ENCODE measurements at regions not wholly inside any gene's neighbourhood (a gene's known extent, or its start where the extent isn't known, plus 50 kb on each side); places are given as distances from the start of the nearest gene placed in this dataset.
"Not testable (repeated sequence)": the region's sequence is repeated elsewhere in the genome, so short reads cannot be mapped to it uniquely, and the experiment has no call there.

DNA sequence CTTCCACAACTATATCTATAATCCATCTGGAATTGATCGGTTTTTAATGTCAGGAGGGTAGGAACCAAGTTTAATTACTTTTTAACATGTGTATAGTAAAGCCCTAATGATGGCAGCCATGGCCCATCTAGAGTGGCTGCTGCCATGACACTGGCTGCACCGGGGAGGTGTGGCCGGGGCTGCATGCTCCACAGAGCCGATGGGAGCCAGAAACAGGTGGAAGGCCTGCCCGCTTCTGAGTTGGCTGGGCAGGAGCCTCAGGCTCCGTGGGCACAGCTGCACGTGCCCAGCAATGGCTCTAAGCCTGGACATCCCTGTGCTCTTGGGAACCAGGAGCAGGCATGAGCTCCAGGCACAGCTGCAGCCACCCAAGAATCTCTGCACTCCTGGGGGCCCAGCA lies 73.0 kb downstream of the GBP6 start:
- no peak for DNase-seq (ENCODE audit: low read depth in 4 of 4, low spot score in 3 of 4)

DNA sequence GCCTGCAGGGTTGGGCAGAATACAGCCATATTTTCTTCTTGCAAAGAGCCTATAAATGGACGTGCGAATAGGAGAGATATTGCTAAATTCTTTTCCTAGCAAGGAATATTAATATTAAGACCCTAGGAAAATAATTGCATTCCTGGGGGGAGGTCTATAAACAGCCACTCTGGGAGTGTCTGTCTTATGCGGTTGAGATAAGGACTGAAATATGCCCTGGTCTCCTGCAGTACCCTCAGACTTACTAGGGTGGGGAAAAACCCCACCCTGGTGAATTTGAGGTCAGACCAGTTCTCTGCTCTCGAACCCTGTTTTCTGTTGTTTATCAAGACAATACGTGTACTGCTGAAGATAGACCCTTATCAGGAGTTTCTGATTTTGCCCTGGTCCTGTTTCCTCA lies 74.4 kb downstream of the GBP6 start:
- not testable (repeated sequence) for DNase-seq (ENCODE audit: low read depth in 4 of 4, low spot score in 3 of 4)

DNA sequence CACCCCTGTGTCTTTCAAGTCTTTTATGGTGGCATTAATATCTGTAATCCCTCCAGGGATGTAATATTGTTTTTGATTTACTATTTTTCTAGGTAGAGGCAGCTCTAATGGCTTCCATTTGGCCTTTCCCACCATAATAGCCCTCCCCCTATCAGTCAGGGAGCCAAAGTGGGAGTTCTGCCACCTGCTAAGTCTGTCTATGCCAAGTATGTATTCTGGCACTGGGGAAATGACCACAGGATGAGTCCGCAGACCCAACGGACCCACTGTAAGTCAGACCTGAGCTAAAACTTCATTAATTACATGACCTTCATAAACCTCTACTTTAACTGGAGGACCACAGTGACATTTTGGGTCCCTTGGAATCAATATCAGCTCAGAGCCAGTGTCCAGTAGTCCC lies 77.1 kb downstream of the GBP6 start:
- no peak for DNase-seq (ENCODE audit: low read depth in 4 of 4, low spot score in 3 of 4)

DNA sequence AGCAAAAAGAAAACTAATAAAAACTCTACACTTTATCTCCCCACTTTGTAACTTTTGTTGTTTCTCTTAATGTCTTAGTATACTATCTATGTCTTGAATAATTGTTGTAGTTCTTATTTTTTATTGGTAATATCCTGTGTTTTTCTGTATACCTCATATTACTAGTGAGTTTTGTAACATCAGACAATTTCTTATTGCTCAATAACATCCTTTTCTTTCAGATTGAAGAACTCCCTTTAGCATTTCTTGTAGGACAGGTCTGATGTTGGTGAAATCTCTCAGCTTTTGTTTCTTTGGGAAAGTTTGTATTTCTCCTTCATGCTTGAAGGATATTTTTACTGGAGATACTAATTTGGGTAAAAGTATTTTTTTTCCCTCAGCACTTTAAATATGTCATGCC lies 79.8 kb upstream of the LRRC8B start:
- DNase-seq (ENCODE audit: low read depth in 4 of 4, low spot score in 3 of 4), result no peak

DNA sequence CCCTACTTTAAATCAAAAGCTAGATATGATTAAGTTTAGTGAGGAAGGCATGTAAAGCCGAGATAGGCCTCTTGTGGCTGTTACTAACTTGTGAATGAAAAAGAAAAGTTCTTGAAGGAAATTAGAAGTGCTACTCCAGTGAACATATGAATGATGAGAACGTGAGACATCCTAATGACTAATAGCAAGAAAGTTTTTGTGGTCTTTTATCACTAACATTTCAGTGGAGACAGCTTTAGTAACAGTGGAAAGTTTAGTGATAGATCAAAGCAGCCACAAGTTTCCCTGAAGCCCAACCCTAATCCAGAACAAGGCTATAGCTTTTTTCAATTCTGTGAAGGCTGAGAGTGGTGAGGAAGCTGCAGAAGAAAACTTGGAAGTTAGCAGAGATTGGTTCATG lies 73.6 kb upstream of the LRRC8B start:
- no peak for DNase-seq (ENCODE audit: low read depth in 4 of 4, low spot score in 3 of 4)

DNA sequence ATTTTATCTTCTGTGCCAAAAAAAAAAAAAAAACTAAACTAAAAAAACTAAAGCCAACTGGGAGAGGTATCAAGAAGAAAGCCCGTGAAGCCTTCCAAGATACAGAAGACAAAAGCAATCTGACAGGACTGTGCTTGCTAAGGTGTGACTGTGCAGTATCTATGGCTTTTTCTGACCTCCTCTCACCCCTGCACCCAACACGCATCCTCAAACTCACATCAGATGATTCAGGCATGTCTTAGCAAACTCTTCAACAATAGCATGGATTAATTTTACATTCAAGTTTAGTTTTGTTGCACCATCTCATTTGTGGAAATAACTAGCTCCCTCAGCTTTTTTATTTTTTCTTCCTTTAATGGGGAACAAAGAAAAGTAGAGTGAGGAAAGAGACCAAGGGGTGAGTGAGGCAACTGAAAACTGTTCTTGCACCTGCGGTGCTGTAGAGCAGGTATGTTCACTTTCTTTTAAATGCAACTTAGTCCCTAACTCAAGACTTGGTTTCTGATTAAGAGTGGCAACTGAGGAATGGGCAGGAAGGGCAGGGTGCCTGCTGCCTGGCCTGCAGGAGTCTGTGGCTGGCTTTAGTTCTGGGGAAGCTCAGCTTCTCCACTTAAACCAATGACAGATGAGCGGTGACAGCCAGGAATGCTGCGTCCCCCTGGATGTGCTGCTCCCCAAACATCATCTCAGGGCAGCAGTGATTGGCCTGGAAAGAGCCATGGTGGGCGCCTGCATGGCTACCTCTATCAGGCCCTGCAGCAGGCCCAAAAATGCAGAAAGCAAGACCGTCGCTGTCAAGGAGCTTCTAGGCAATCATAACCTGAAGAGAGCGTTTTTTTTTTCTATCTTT lies 71.3 kb upstream of the LRRC8B start:
- DNase-seq (ENCODE audit: low read depth in 4 of 4, low spot score in 3 of 4), result no peak

DNA sequence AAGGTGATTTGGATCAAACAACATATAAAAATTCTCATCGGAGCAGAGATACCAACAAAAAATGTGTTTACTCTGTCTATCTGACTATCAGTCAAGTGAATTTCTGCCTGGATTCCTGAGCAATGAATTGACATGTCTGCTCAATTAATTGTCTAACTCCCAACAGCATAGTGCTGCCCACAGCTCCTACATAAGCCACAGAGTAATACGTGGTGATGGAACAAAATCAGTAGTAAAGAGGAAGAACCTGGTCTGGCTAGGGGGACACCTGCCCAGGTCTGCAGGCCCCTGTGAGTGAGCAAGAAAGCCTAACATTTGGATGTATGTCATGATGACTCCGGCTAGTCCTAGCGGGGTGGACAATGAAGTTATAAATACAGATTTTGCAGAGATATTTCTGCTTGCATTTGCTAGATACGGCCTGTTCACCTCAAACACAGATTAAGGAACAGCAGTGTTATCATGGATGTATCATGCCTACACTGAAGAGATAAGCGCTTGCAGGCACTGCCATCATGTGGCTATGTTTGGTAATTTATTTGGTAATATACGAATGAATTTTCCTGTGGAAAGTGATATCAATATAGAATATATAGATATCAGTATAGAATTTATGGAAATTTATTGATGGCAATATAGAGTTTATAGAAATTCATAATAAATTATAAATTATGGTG lies 69.6 kb upstream of the LRRC8B start:
- DNase-seq (ENCODE audit: low read depth in 4 of 4, low spot score in 3 of 4), result peak; percentile 8 to 25 (median 18)

DNA sequence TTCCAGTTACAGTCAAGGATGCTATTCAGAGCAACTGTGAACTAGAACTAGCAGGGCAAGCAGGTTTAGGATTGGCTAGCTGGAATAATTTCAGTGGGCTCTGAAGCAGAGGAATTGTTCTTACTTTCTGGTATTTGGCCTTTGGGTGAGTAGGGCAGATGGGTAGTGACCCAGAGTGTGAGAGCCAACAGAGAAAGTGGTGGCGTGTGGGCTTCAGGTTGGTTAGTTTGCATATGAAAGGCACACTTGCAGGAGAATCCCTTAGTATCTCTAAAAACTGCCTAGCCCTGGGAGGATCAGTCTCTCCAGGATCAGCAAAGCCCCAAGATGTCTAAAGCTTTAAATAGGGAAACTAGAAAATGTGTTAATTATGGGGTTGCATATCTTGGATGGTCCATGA lies 67.6 kb upstream of the LRRC8B start:
- no peak for DNase-seq (ENCODE audit: low read depth in 4 of 4, low spot score in 3 of 4)

DNA sequence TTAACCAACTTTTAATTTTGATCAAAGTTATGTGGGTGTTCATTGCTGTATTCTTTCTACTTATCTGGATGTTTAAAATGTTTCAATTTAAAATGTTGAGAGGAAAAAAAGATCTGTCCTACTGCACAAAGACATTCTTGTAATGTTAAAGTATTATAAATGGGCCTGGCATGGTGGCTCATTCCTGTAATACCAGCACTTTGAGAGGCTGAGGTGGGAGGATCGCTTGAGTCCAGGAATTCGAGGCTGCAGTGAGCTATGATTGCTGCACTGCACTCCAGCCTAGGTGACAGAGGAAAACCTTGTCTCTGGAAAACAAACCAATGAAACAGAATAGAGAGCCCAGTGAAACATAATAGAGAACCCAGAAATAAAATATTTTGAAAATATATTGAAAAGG lies 65.5 kb upstream of the LRRC8B start:
- no peak for DNase-seq (ENCODE audit: low read depth in 4 of 4, low spot score in 3 of 4)

DNA sequence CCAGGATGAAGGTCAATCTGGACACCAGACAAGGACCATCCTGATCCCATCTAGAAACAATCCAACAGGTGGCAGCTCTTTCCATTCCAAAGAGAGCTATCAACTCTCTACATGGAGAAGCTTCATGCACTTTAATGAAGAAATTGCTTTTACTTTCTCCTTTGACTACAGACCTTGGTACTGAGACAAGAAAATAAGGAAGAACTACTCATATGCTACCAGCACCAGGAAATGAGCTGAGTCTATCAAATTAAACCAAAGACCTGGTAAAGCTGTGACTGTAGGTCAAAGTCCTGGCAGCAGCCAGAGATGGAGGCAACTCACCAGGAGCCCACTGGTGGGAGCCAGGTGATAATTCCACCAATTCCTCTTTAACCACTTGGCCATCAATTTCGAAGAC lies 64.3 kb upstream of the LRRC8B start:
- no peak for DNase-seq (ENCODE audit: low read depth in 4 of 4, low spot score in 3 of 4)

DNA sequence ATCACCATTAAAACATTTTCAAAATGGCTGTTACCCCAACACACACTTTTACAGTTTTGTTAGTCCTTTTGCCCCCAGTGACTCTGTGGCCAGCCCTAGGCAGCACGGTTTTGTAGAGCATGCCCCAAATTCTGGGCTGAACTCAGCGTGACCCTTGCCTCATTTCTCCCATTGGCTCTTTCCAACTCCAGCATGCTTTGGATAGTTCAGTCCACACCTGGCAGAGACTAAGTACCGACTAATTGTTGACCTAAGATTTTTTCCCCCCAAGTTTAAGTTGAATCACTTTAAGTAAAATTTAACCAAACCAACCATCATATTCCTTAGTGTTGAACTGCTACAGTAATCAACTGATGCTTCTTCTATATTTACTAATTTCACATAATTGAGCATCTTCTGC lies 62.4 kb upstream of the LRRC8B start:
- no peak for DNase-seq (ENCODE audit: low read depth in 4 of 4, low spot score in 3 of 4)

DNA sequence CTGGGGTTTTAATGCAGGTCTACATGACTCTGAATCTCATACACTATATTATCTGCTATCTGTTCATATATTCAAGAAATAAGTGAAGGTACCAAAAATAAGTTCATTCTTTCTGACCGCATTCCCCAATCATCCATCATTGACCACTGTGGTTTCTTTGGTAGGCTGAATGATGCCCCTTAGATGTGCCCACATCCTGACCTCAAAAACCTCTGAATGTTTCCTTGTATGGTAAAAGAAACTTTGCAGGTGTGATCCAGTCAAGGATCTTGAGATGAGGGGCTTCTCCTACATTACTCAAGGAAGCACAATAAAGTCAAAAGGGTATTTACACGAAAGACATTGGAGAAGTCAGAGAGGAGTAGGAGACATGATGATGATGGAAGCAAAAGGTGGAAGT lies 60.6 kb upstream of the LRRC8B start:
- DNase-seq (ENCODE audit: low read depth in 4 of 4, low spot score in 3 of 4), result no peak

DNA sequence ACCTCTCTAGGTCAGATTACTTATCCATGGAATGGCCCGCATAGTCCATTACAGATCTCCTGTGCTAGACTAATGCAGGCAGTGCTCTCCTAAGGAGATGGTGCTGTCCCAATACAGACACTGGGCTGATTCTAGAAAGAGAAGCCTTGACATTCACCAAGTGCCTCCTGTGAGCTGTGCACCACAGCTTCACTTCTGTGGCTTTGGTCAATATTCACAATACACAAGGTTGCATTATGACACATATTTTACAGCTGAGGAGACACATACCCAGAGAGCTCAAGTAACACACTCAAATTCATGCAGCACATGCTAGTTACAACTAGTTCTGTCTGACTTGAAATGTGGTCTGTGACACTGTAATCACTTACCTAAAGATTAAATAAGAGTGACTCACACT lies 59.4 kb upstream of the LRRC8B start:
- DNase-seq (ENCODE audit: low read depth in 4 of 4, low spot score in 3 of 4), result no peak

DNA sequence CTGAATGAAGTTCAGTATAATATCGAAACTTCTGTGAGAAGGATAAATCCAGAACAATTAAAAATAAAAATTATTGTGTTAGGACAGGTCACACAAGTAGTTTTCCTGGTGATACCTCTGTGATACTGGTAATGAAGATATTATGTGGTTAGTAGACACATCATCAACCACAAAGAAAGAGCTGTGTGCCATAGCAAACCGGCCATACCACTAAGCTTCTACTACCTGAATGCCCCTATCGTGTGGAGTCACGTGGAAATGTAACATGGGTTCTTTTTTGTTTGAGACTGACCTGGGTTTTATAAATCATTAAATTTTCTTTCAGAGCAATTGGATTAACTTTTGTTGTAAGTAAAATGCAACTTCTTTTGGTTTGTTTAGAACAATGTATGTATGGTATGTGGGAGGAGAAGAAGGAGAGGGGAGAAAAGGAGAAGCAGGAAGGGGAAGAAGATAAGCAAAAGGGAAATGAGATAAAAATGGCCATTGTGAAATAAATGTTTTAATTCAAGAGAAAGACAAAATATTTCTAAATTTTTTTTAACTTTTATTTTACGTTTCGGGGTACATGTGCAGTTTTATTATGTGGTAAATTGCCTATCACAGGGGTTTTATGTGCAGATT lies 58.2 kb upstream of the LRRC8B start:
- DNase-seq (ENCODE audit: low read depth in 4 of 4, low spot score in 3 of 4), result no peak

DNA sequence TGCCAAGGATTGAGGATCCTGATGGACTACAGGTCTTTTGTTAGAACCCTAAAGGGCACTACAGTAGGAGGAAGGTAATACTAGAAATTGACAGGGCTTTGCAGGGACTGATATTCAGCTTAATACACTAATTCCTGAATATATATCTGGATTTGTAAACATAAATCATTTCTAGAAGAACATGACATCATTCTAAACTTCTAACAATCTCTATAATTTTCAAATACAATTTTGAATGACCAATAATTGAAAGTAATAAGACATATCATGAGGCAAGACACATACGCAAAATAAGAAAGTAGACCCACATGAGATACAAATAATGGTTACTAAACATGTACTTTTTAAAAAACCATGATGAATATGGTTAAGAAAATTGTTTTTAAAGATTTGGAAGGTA lies 52.4 kb upstream of the LRRC8B start:
- DNase-seq (ENCODE audit: low read depth in 4 of 4, low spot score in 3 of 4), result no peak

DNA sequence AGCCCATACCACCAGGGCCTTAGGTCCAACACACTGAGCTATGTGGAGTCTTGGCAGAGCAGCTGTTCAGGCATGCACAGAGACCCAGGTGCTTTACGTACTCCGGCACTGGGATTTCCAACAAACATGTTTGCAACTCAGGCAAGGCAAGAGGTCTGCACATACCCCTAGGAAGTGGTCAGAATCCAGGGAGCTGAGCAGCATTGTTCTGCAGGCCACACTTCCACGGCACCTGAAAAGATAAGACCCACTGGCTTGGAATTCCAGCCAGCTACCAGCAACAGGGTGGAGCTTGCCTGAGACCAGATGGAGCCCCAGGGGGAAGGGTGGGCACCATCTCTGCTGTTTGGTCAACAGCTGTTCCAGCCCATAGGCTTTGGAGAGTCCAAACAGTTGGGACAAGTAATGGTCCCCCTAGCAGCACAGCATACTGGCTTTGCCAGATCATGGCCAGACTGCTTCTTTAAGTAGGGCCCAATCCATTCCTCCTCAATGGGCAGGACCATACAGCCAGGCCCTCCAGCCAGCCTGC lies 51.7 kb upstream of the LRRC8B start:
- DNase-seq (ENCODE audit: low read depth in 4 of 4, low spot score in 3 of 4), result no peak
